Activated CD8-positive, alpha-beta memory T cell treated with anti-CD3 and anti-CD28 coated beads, Interleukin-2, amount 50 U/mL, for 48 hours (primary cell): ENCODE measurements at regions not wholly inside any gene's neighbourhood (a gene's known extent, or its start where the extent isn't known, plus 50 kb on each side); places are given as distances from the start of the nearest gene placed in this dataset.

Source experiments
- DNase-seq: peaks from one replicate; pipeline ENCODE4 v3.0.0-alpha.2; 2020

- DNase-seq = peak; percentile 7
These were observed 334.1 kb downstream of the GLRX3 start for GRCh38 chr10:130470286-130470685.

GRCh38 chr10:130470973-130471372 is 334.8 kb downstream of the GLRX3 start:
- no peak for DNase-seq

GRCh38 chr10:130471486-130471885 is 335.3 kb downstream of the GLRX3 start:
- DNase-seq = no peak

GRCh38 chr10:130472236-130472635 is 336.0 kb downstream of the GLRX3 start:
- no peak for DNase-seq

GRCh38 chr10:130474591-130474990 is 338.4 kb downstream of the GLRX3 start:
- DNase-seq = no peak

GRCh38 chr10:130477360-130477759 is 341.2 kb downstream of the GLRX3 start:
- no peak for DNase-seq

- no peak for DNase-seq
These were observed 343.0 kb downstream of the GLRX3 start for GRCh38 chr10:130479146-130479545.

- no peak for DNase-seq
These were observed 343.7 kb downstream of the GLRX3 start for GRCh38 chr10:130479926-130480325.

GRCh38 chr10:130480491-130480890 is 344.3 kb downstream of the GLRX3 start:
- DNase-seq = no peak

- no peak for DNase-seq
These were observed 345.1 kb downstream of the GLRX3 start for GRCh38 chr10:130481076-130481930.

GRCh38 chr10:130481936-130482335 is 345.7 kb downstream of the GLRX3 start:
- no peak for DNase-seq

GRCh38 chr10:130483691-130484467 is 347.7 kb downstream of the GLRX3 start:
- no peak for DNase-seq

GRCh38 chr10:130484468-130485180 is 348.4 kb downstream of the GLRX3 start:
- DNase-seq = no peak

- DNase-seq = no peak
These were observed 349.2 kb downstream of the GLRX3 start for GRCh38 chr10:130485236-130485957.

GRCh38 chr10:130485958-130486895 is 350.0 kb downstream of the GLRX3 start:
- DNase-seq = no peak

- DNase-seq = no peak
These were observed 350.7 kb downstream of the GLRX3 start for GRCh38 chr10:130486906-130487305.

- no peak for DNase-seq
These were observed 351.4 kb downstream of the GLRX3 start for GRCh38 chr10:130487566-130487965.

GRCh38 chr10:130489891-130490290 is 353.7 kb downstream of the GLRX3 start:
- no peak for DNase-seq

GRCh38 chr10:130491011-130491692 is 355.0 kb downstream of the GLRX3 start:
- DNase-seq = no peak

GRCh38 chr10:130491693-130492050 is 355.5 kb downstream of the GLRX3 start:
- no peak for DNase-seq
